Endothelial cell of umbilical vein (primary cell): ENCODE measurements at regions not wholly inside any gene's neighbourhood (a gene's known extent, or its start where the extent isn't known, plus 50 kb on each side); places are given as distances from the start of the nearest gene placed in this dataset.

Experiments used
- BruUV-seq: library from RNA; stranded (reverse); fragments of 400-500 nt; replicated peaks from 2 replicates; lab custom pipeline; 2021; lab: Mats Ljungman, UMichigan
- CTCF ChIA-PET: fragments of 300-600, 350-600 bp; sonication (Branson Sonifier 250); formaldehyde crosslinking; loops from one replicate; lab custom pipeline; 2021; ENCODE audit warnings: antibody characterized with exemption, inconsistent platforms; lab: Charles Lee
- POLR2A ChIA-PET: fragments of 300-600, 350-600 bp; sonication (Branson Sonifier 250); formaldehyde crosslinking; loops from one replicate; lab custom pipeline; 2021; ENCODE audit warnings: antibody characterized with exemption, inconsistent platforms; lab: Charles Lee
- DNase-seq: peaks from one replicate; pipeline ENCODE4 v3.0.0-alpha.2; 2011; ENCODE audit warnings: low read depth, low spot score
- FAIRE-seq: peaks from 2 replicates; lab custom pipeline; 2011; peaks lifted over from hg19 to GRCh38; lab: Jason Lieb, UNC
- H2AFZ ChIP-seq: 2 replicates; pipeline ENCODE4 v1.6.0; 2012; ENCODE audit warnings: low read depth, low read length, control low read depth, inconsistent platforms
- H3K27ac ChIP-seq: 2 replicates; pipeline ENCODE4 v1.5.1; 2011; ENCODE audit warnings: low read depth, mild to moderate bottlenecking, control low read depth, low read length, moderate library complexity; ENCODE audit not compliant: insufficient read depth
- H3K27me3 ChIP-seq, 2 experiments: 2 replicates each; pipeline versions ENCODE4 v1.6.0 to v1.6.1; 2011; ENCODE audit warnings: low read length in 2 of 2, mixed read lengths in 1 of 2; ENCODE audit not compliant: control insufficient read depth in 2 of 2, insufficient read depth in 2 of 2
- H3K36me3 ChIP-seq, 2 experiments: 2 replicates in 1 of 2; 3 replicates in 1 of 2; pipeline ENCODE4 v1.5.1; 2011; ENCODE audit warnings: low read length in 2 of 2, mild to moderate bottlenecking in 1 of 2, moderate library complexity in 1 of 2; ENCODE audit not compliant: control insufficient read depth in 2 of 2, insufficient read depth in 2 of 2; ENCODE audit errors: extremely low read depth in 1 of 2
- H3K4me1 ChIP-seq: 3 replicates; pipeline ENCODE4 v1.5.1; 2011; ENCODE audit warnings: mild to moderate bottlenecking, low read length; ENCODE audit not compliant: control insufficient read depth, insufficient read depth; ENCODE audit errors: extremely low read depth
- H3K4me2 ChIP-seq: 2 replicates; pipeline ENCODE4 v1.6.1; 2011; ENCODE audit warnings: low read length, control low read depth, mixed read lengths; ENCODE audit not compliant: insufficient read depth
- H3K4me3 ChIP-seq, 3 experiments: fragments of 200-600 bp in 1 of 3; sonication (generic), shearing (Covaris generic) in 1 of 3; replicated peaks in 1 of 3; 2 replicates each; pipeline ENCODE4 v1.5.1; 2011 to 2016; ENCODE audit warnings: control low read depth in 3 of 3, low read length in 3 of 3, mild to moderate bottlenecking in 2 of 3, inconsistent platforms in 1 of 3, low read depth in 1 of 3, moderate library complexity in 1 of 3; ENCODE audit not compliant: insufficient read depth in 1 of 3
- H3K79me2 ChIP-seq: 2 replicates; pipeline ENCODE4 v1.6.0; 2012; ENCODE audit warnings: low read length, inconsistent platforms; ENCODE audit not compliant: control insufficient read depth, insufficient read depth
- H3K9ac ChIP-seq: replicated peaks from 2 replicates; pipeline ENCODE3; 2011; ENCODE audit warnings: low read length, control low read depth; ENCODE audit not compliant: insufficient read depth; ENCODE audit errors: extremely low read depth
- H3K9me1 ChIP-seq: replicated peaks from 3 replicates; pipeline ENCODE4 v1.6.0; 2011; ENCODE audit warnings: mild to moderate bottlenecking, low read length; ENCODE audit not compliant: control insufficient read depth, insufficient read depth; ENCODE audit errors: extremely low read depth
- H3K9me3 ChIP-seq: replicated peaks from 2 replicates; pipeline ENCODE4 v1.5.1; 2012; ENCODE audit warnings: low read length, inconsistent platforms; ENCODE audit not compliant: control insufficient read depth, insufficient read depth
- H4K20me1 ChIP-seq: replicated peaks from 2 replicates; pipeline ENCODE3; 2011; ENCODE audit warnings: mild to moderate bottlenecking, low read length; ENCODE audit not compliant: control insufficient read depth, insufficient read depth; ENCODE audit errors: extremely low read depth
- CTCF ChIP-seq, 2 donors: IDR thresholded peaks; 1 replicate in 1 of 2; 2 replicates in 1 of 2; pipeline ENCODE4 v1.5.1; 2011; ENCODE audit warnings: low read length in 2 of 2, mild to moderate bottlenecking in 2 of 2, moderate library complexity in 2 of 2, control low read depth in 1 of 2, inconsistent platforms in 1 of 2, low read depth in 1 of 2; ENCODE audit not compliant: insufficient read depth in 1 of 2; ENCODE audit errors: extremely low read depth in 1 of 2
- EZH2 ChIP-seq: IDR thresholded peaks from 2 replicates; pipeline ENCODE4 v1.6.1; 2012; ENCODE audit warnings: borderline replicate concordance, low read depth, mild to moderate bottlenecking, moderate library complexity, low read length, inconsistent platforms; ENCODE audit not compliant: severe bottlenecking
- FOS ChIP-seq: IDR thresholded peaks from 2 replicates; pipeline ENCODE4 v1.6.1; 2011; ENCODE audit warnings: mild to moderate bottlenecking, low read length, moderate library complexity, borderline replicate concordance; ENCODE audit not compliant: insufficient read depth
- GATA2 ChIP-seq: IDR thresholded peaks from 2 replicates; pipeline ENCODE4 v1.7.0; 2011; ENCODE audit warnings: low read depth, mild to moderate bottlenecking, moderate library complexity, mixed read lengths, low read length; ENCODE audit not compliant: insufficient read length, insufficient read depth
- JUN ChIP-seq: IDR thresholded peaks from 2 replicates; pipeline ENCODE4 v1.6.1; 2011; ENCODE audit warnings: borderline replicate concordance, low read depth; ENCODE audit not compliant: insufficient read length, insufficient read depth
- MAX ChIP-seq: IDR thresholded peaks from 2 replicates; pipeline ENCODE4 v1.6.1; 2011; ENCODE audit not compliant: insufficient read depth, insufficient read length
- MYC ChIP-seq: IDR thresholded peaks from one replicate; pipeline ENCODE4 v1.6.1; 2011; ENCODE audit warnings: mild to moderate bottlenecking, low read depth, low read length
- POLR2A ChIP-seq: IDR thresholded peaks from 2 replicates; pipeline ENCODE4 v1.6.1; 2012; ENCODE audit warnings: low read depth, mild to moderate bottlenecking, control low read depth, low read length
- POLR2AphosphoS5 ChIP-seq: IDR thresholded peaks from 2 replicates; pipeline ENCODE4 v1.6.1; 2012; ENCODE audit warnings: low read depth, mild to moderate bottlenecking, control low read depth, low read length, moderate library complexity; ENCODE audit not compliant: insufficient read depth
- dilution Hi-C: fragments of 300-500 bp; cut with MboI; formaldehyde crosslinking; loops from one replicate; pipeline ENCODE4 v1.15.0; 2019; ENCODE audit warnings: low sequenced_read_pairs; ENCODE audit not compliant: extremely low pct_ligation_motif_present
- intact Hi-C: fragments of 100-400 bp; cut with micrococcal nuclease; formaldehyde crosslinking; loops from one replicate; pipeline ENCODE4 v1.10.0; 2022

- Histone ChIP-seq H3K4me3 (no peak overlapping the region), H3K79me2 (no peaks in the 10 kb centered on the region), H3K9ac (no peak overlapping the region), H3K9me3 (no peaks in the 10 kb centered on the region), H3K27me3 (no peaks in the 10 kb centered on the region), H3K4me2 (no peak overlapping the region), H3K36me3 (no peaks in the 10 kb centered on the region), H3K27ac (no peak overlapping the region), H2AFZ (no peak overlapping the region), H3K9me1 (no peaks in the 10 kb centered on the region), H4K20me1 (no peaks in the 10 kb centered on the region), H3K4me1 (no peaks in the 10 kb centered on the region)
- dilution Hi-C loops (no loop called here), intact Hi-C loops (no loop called here)
- DNase-seq (no peak), FAIRE-seq (no peak)
- TF ChIP-seq POLR2AphosphoS5 (no peak), MAX (no peak), CTCF (IDR thresholded peaks at IDR 0.05; ENCODE audit: extremely low read depth in 1 of 2, insufficient read depth in 1 of 2, low read depth in 1 of 2, low read length in 2 of 2) (no peak), GATA2 (no peak), MYC (no peak), JUN (no peak), EZH2 (no peak), FOS (no peak), POLR2A (no peak)
- BruUV-seq = no TSS peak
- CTCF ChIA-PET = interaction anchor here (0.8 to 1.2 kb wide), 3 partner anchors 112 to 122 kb away, joined by 3 read pairs; no protein-coding TSS in a partner anchor
- POLR2A ChIA-PET = no interaction called here
Measured at GRCh38 chr3:107308716-107309115, 68.5 kb upstream of the CCDC54 start.
